Trophoblast cell (in vitro differentiated cells and primary cell): ENCODE measurements at regions not wholly inside any gene's neighbourhood (a gene's known extent, or its start where the extent isn't known, plus 50 kb on each side); places are given as distances from the start of the nearest gene placed in this dataset.

Source experiments
- DNase-seq, 2 donors: peaks; one replicate each; pipeline ENCODE4 v3.0.0-alpha.2; 2016
- H2AFZ ChIP-seq: 2 replicates; pipeline ENCODE4 v1.6.1; 2013; ENCODE audit warnings: low read length, moderate library complexity, mild to moderate bottlenecking; ENCODE audit not compliant: insufficient read depth, poor library complexity
- H2AK5ac ChIP-seq: 2 replicates; pipeline ENCODE4 v1.6.1; 2013; ENCODE audit warnings: mild to moderate bottlenecking, low read length
- H2BK120ac ChIP-seq: 2 replicates; pipeline ENCODE4 v1.6.1; 2013; ENCODE audit warnings: low read length, mild to moderate bottlenecking, moderate library complexity; ENCODE audit not compliant: insufficient read depth, poor library complexity
- H2BK12ac ChIP-seq: 2 replicates; pipeline ENCODE4 v1.6.1; 2013; ENCODE audit warnings: mild to moderate bottlenecking, low read length, moderate library complexity
- H2BK5ac ChIP-seq: 2 replicates; pipeline ENCODE4 v1.6.1; 2013; ENCODE audit warnings: low read length, low read depth, moderate library complexity, mild to moderate bottlenecking; ENCODE audit not compliant: poor library complexity
- H3K14ac ChIP-seq: 2 replicates; pipeline ENCODE4 v1.6.1; 2013; ENCODE audit warnings: mild to moderate bottlenecking, low read length
- H3K18ac ChIP-seq: 2 replicates; pipeline ENCODE4 v1.6.1; 2013; ENCODE audit warnings: mild to moderate bottlenecking, low read length
- H3K23ac ChIP-seq: 2 replicates; pipeline ENCODE4 v1.6.1; 2013; ENCODE audit warnings: low read length
- H3K27ac ChIP-seq: 2 replicates; pipeline ENCODE4 v1.5.1; 2013; ENCODE audit warnings: low read depth, mild to moderate bottlenecking, inconsistent platforms, low read length, moderate library complexity
- H3K27me3 ChIP-seq: 2 replicates; pipeline ENCODE4 v1.6.1; 2013; ENCODE audit warnings: inconsistent platforms, mild to moderate bottlenecking, low read length, moderate library complexity; ENCODE audit not compliant: insufficient read depth
- H3K36me3 ChIP-seq, 2 experiments: 1 replicate in 1 of 2; 2 replicates in 1 of 2; pipeline ENCODE4 v1.6.1; 2013; ENCODE audit warnings: low read length in 2 of 2, mild to moderate bottlenecking in 2 of 2, moderate library complexity in 1 of 2; ENCODE audit not compliant: insufficient read depth in 2 of 2, control insufficient read depth in 1 of 2
- H3K4ac ChIP-seq: 2 replicates; pipeline ENCODE4 v1.6.1; 2013; ENCODE audit warnings: low read depth, mild to moderate bottlenecking, low read length, moderate library complexity
- H3K4me1 ChIP-seq, 2 experiments: 1 replicate in 1 of 2; 2 replicates in 1 of 2; pipeline ENCODE4 v1.6.1; 2013; ENCODE audit warnings: low read length in 2 of 2, mild to moderate bottlenecking in 2 of 2, moderate library complexity in 1 of 2; ENCODE audit not compliant: insufficient read depth in 2 of 2, control insufficient read depth in 1 of 2
- H3K4me2 ChIP-seq: 2 replicates; pipeline ENCODE4 v1.6.1; 2013; ENCODE audit warnings: inconsistent platforms, mild to moderate bottlenecking, low read length, moderate library complexity
- H3K4me3 ChIP-seq: 2 replicates; pipeline ENCODE4 v1.5.1; 2013; ENCODE audit warnings: mild to moderate bottlenecking, low read depth, low read length, inconsistent platforms
- H3K79me1 ChIP-seq: one replicate; pipeline ENCODE4 v1.6.1; 2013; ENCODE audit warnings: low read length
- H3K79me2 ChIP-seq: 2 replicates; pipeline ENCODE4 v1.6.1; 2013; ENCODE audit warnings: low read length, mild to moderate bottlenecking; ENCODE audit not compliant: control insufficient read depth, insufficient read depth, poor library complexity
- H3K9ac ChIP-seq: 2 replicates; pipeline ENCODE4 v1.6.1; 2013; ENCODE audit warnings: mild to moderate bottlenecking, low read length
- H3K9me3 ChIP-seq: 2 replicates; pipeline ENCODE4 v1.6.1; 2013; ENCODE audit warnings: low read depth, mild to moderate bottlenecking, control low read depth, inconsistent platforms, low read length; ENCODE audit not compliant: insufficient read depth
- H4K12ac ChIP-seq: 2 replicates; pipeline ENCODE4 v1.6.1; 2013; ENCODE audit warnings: low read depth, mild to moderate bottlenecking, low read length, moderate library complexity
- H4K8ac ChIP-seq: 2 replicates; pipeline ENCODE4 v1.6.1; 2013; ENCODE audit warnings: low read depth, mild to moderate bottlenecking, low read length, moderate library complexity
- H4K91ac ChIP-seq: one replicate; pipeline ENCODE4 v1.6.1; 2013; ENCODE audit warnings: low read depth, mild to moderate bottlenecking, low read length, moderate library complexity
- WGBS: extraction: QIAGEN DNeasy Blood & Tissue Kit; methylation state at CpG from one replicate; pipeline ENCODE4 v1.1.7; 2013; ENCODE audit warnings: missing lambda C conversion rate; ENCODE audit not compliant: insufficient read length, insufficient coverage; ENCODE audit errors: extremely low coverage; 5-methylcytosine and 5-hydroxymethylcytosine counted together

DNA sequence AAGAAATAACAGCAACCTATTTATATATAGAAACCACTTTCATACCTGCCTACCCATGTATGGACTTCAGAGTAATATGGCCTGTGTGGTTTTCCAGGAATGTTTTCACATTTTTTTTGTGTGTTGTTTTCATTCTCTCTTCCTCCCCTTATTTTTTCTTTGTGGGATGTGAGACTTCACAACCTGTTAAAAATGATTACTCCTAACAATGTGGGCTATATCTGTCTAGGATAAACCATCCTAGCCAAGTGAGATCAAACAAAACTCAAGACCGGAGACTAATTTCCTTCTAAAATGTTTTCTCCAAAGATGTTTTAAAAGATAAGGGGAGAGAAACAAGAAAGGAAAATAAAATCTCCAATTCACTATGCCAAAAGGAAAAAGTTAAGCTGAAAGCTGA, 106.1 kb upstream of the DIPK2B start:
- Histone ChIP-seq H2AK5ac (no peak overlapping the region), H2BK120ac (no peak overlapping the region), H2AFZ (no peak overlapping the region), H3K9me3 (no peaks in the 10 kb centered on the region), H3K4me2 (no peak overlapping the region), H3K27ac (no peak overlapping the region), H2BK12ac (no peak overlapping the region), H3K9ac (no peak overlapping the region), H3K79me2 (no peaks in the 10 kb centered on the region), H3K36me3 (no peaks in the 10 kb centered on the region), H3K79me1 (no peaks in the 10 kb centered on the region), H3K18ac (no peak overlapping the region), H3K27me3 (no peaks in the 10 kb centered on the region), H3K23ac (no peak overlapping the region), H3K4me1 (no peaks in the 10 kb centered on the region), H4K12ac (no peak overlapping the region), H2BK5ac (no peak overlapping the region), H3K4ac (no peak overlapping the region), H3K14ac (no peak overlapping the region), H4K91ac (no peak overlapping the region), H4K8ac (no peak overlapping the region), H3K4me3 (no peak overlapping the region)
- DNase-seq = no peak
- WGBS = no CpG with 5 or more reads among the region's 1 CpG

DNA sequence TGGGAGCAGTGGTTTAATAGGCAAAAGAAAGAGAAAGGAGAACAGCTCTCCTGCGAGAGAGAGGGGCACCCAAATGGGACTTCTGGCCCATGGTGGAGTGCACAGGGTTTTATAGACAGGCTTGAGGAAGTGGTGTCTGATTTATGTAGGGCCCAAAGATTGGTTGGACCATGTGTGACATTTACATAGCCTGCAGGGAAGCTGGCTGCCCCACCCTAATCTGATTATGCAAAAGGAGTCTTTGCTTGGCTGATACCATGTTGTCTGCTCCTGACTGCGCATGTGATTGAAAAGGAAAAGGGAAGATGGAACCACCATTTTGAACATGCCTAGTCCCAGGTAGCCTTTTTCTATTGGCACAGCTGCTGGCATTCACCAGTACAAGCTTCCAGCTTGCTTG, 100.0 kb upstream of the DIPK2B start:
- Histone ChIP-seq H3K9ac (no peak overlapping the region), H3K4me3 (no peak overlapping the region), H2BK120ac (no peak overlapping the region), H2BK12ac (no peak overlapping the region), H2BK5ac (no peak overlapping the region), H3K4me2 (no peak overlapping the region), H3K23ac (no peak overlapping the region), H2AK5ac (no peak overlapping the region), H3K14ac (no peak overlapping the region), H3K4me1 (no peaks in the 10 kb centered on the region), H3K4ac (no peak overlapping the region), H3K79me1 (no peaks in the 10 kb centered on the region), H2AFZ (no peak overlapping the region), H4K91ac (no peak overlapping the region), H3K27ac (no peak overlapping the region), H4K8ac (no peak overlapping the region), H3K36me3 (no peaks in the 10 kb centered on the region), H4K12ac (no peak overlapping the region), H3K18ac (no peak overlapping the region), H3K79me2 (no peaks in the 10 kb centered on the region), H3K9me3 (no peaks in the 10 kb centered on the region), H3K27me3 (no peaks in the 10 kb centered on the region)
- DNase-seq = no peak
- WGBS = no CpG with 5 or more reads among the region's 2 CpGs

DNA sequence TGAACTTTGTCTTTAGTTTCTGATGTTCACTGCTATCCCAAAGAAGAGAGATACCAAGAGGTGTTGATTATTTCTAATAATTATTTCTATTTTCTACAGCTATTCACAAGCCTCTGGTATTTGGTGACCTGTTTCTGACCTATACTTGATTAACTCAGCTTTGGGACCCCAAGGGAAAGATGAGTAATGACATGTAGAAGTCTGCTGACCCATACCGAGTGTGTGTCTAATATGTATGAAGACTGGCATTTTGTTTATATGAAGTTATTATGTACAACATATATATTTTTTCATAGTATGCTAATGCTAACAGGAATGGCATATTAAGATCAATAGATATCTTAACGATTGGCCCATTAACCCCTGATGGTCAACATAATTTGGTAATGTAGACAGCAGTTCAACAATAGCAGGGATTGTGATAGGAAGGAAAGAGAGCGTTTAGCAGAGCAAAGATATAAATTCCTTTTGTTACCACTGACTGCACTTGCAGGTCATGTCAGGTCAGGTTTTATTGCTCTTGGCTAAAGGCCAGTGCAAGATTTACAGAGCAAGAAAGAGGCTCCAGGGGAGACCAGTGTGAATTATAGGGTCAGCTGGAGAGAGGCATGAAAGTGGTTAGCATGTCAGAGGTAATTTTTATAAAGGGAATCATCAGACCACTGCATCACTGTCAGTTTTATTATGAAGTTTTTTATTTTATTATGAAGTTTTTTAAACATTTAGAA, 94.7 kb upstream of the DIPK2B start:
- Histone ChIP-seq H3K9me3 (no peaks in the 10 kb centered on the region), H4K91ac (no peak overlapping the region), H2BK120ac (no peak overlapping the region), H3K79me1 (no peaks in the 10 kb centered on the region), H3K4ac (no peak overlapping the region), H3K4me3 (no peak overlapping the region), H3K18ac (no peak overlapping the region), H2BK12ac (no peak overlapping the region), H2BK5ac (no peak overlapping the region), H3K4me1 (no peaks in the 10 kb centered on the region), H3K9ac (no peak overlapping the region), H3K14ac (no peak overlapping the region), H3K36me3 (no peaks in the 10 kb centered on the region), H3K27ac (no peak overlapping the region), H3K4me2 (no peak overlapping the region), H2AK5ac (no peak overlapping the region), H4K8ac (no peak overlapping the region), H4K12ac (no peak overlapping the region), H3K79me2 (no peaks in the 10 kb centered on the region), H3K23ac (no peak overlapping the region), H3K27me3 (no peaks in the 10 kb centered on the region), H2AFZ (no peak overlapping the region)
- no CpG with 5 or more reads among the region's 3 CpGs for WGBS
- DNase-seq = no peak

DNA sequence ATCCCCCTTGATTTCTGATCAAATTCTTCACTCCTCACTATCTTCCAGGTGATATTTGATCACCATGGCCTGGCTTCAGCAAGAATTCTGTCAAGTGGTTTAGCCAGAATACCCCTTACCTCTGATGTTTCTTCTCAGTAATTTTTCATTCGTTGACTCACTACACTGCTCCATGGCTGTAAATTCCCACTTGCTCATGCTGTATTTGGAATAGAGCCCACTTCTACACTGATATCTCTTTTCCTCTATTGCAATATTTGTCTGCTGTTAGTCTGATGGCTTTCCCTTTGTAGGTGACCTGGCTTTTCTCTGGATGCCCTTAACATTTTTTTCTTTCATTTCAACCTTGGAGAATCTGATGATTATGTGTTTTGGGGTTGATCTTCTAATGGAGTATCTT, 73.9 kb upstream of the DIPK2B start:
- no peak overlapping the region for H3K4me3 ChIP-seq
- H3K79me1 ChIP-seq = no peaks in the 10 kb centered on the region
- no peak overlapping the region for H2BK5ac ChIP-seq
- H2BK12ac ChIP-seq = no peak overlapping the region
- H3K4me2 ChIP-seq = no peak overlapping the region
- H3K27me3 ChIP-seq = no peaks in the 10 kb centered on the region
- H2BK120ac ChIP-seq = no peak overlapping the region
- no peak overlapping the region for H3K18ac ChIP-seq
- no peak overlapping the region for H4K8ac ChIP-seq
- no peaks in the 10 kb centered on the region for H3K4me1 ChIP-seq
- H3K14ac ChIP-seq = no peak overlapping the region
- no peak overlapping the region for H2AFZ ChIP-seq
- no peak overlapping the region for H3K23ac ChIP-seq
- no peak overlapping the region for H3K27ac ChIP-seq
- H3K4ac ChIP-seq = no peak overlapping the region
- DNase-seq = no peak
- H2AK5ac ChIP-seq = no peak overlapping the region
- H3K9me3 ChIP-seq = no peaks in the 10 kb centered on the region
- H3K9ac ChIP-seq = no peak overlapping the region
- H3K36me3 ChIP-seq = no peaks in the 10 kb centered on the region
- WGBS = no CpG with 5 or more reads among the region's 1 CpG
- H4K12ac ChIP-seq = no peak overlapping the region
- no peak overlapping the region for H4K91ac ChIP-seq
- no peaks in the 10 kb centered on the region for H3K79me2 ChIP-seq
